ENCODE measurements at regions not wholly inside any gene's neighbourhood (a gene's known extent, or its start where the extent isn't known, plus 50 kb on each side); places are given as distances from the start of the nearest gene placed in this dataset.
A peak's percentile ranks its signal among the peaks of the same experiment; 100 is the strongest.
"Not testable (repeated sequence)": the region's sequence is repeated elsewhere in the genome, so short reads cannot be mapped to it uniquely, and the experiment has no call there.

DNA sequence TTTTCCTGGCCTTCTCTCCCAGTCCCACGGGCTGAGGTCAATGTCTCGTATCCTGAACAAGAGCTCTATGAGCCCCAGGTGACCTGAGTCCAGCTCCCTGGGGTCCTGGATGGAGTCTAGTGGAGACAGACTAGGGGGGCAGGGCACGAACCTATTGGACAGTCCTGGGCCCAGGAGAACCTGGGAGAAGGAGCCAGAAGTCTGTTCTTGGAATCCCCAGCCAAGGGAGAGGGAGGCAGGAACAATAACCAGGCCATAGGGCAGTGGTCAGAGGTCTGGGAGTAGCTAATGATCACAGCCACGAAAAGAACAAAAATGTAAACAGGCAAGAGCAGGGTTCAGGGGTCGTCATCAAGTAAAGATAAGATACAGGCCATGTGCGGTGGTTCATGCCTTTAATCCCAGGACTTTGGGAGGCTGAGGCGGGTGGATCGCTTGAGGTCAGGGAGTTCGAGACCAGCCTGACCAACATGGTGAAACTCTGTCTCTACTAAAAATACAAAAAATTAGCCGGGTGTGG, 60.8 kb downstream of the COPRS start:
- no peak for DNase-seq

GRCh38 chr17:31795941-31796340, 63.1 kb downstream of the COPRS start:
- not testable (repeated sequence) for DNase-seq

DNA sequence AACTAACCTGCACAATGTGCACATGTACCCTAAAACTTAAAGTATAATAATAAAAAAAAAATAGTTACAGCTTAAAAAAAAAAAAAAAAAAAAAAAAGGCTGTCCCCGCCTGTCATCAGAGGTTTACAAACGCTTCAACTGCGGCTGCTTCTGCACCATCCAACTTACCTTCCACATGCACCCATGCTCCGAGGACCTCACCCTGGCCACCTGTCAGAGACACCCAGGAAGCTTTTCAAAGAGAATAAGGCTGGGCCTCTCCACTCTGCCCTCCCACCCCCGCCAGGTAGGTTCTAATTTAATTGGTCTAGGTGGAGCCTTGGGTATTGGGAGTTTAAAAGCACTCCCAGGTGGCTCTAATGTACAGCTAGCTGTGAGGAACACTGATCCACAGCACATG, 64.9 kb downstream of the COPRS start:
- DNase-seq: no peak

DNA sequence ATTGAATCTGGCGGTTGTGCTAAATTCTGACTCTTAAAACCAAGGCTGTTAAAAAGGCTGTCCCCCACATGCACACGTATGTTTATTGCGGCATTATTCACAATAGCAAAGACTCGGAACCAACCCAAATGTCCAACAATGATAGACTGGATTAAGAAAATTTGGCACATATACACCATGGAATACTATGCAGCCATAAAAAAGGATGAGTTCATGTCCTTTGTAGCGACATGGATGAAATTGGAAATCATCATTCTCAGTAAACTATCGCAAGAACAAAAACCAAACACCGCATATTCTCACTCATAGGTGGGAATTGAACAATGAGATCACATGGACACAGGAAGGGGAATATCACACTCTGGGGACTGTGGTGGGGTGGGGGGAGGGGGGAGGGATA, 65.4 kb downstream of the COPRS start:
- DNase-seq: not testable (repeated sequence)

- no peak for DNase-seq
Measured at GRCh38 chr17:31792007-31792585, 66.9 kb downstream of the COPRS start.

GRCh38 chr17:31789707-31790505, 69.1 kb downstream of the COPRS start:
- DNase-seq: no peak

- peak; percentile 22 for DNase-seq
Measured at GRCh38 chr17:31788956-31789355, 70.1 kb downstream of the COPRS start.

DNA sequence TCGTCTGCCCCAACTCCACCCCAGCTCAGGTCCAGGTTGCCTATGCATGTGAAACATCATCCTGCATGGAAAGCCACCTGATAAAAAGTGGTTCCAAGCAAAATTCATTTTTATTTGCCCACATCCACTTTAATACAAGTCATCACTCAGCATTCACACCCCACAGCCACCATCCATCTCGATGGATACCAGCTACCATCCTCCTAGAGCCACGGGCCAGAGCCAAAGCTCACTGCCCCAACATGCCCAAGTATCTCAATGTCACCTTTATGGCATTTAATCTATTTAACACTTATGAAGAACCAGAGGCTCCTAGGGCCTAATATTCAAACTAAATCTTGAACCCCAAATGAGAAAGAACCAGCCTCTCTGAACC, 70.5 kb downstream of the COPRS start:
- no peak for DNase-seq

DNA sequence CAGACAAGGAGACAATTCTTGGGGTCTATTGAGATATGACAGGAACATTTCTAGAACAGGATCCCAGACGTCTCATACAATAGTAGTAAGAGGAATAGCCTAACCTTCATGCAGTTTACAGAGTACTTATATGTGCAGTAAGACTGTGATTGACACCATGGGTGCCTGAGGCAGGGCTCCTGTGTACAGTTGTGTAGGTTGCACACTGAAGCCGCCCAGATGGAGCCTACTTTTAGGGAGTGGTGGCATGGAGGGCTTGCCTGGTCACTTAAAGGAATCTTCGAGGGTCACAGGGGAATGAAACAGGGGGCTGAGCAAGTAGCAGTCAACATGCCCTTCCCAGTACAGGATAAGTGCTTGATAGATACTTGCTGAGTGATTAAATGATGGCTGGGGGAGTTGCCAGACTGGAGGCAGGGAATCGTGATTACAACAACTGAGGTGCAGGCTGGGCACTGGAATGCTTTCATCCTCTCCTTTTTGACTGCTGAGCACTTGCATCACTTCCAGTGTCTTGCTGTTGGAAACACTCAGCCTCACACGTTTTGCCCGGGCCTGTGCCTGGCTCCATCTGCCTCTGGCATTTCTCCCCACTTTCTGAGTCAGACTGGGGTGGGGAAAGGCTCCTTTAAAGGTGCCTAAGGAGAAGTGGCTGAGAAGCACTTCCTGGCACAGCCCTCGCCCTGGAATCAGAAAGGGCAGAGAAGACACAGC, 71.0 kb downstream of the COPRS start:
- DNase-seq: peak; percentile 81

GRCh38 chr17:31786796-31787481, 72.1 kb downstream of the COPRS start:
- no peak for DNase-seq

DNA sequence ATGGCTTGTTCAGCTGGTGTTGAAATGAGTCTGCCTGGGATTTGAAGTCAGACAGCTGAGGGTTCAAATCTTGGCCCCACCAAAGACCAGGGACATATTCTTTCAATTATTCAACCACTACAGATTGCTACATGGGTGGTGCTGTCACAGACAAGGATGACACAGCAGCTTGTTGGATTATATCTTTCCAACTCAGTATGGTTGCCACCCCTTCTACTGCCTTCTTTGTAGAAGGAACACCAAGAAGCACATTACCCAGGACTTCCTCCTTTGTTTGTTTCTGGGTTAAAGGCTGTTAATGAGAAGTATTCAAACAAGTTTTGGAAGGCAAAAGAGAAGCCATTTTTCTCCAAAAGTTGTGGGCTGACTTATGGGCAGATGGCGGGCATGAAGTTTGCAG, 78.6 kb downstream of the COPRS start:
- DNase-seq: no peak

- peak; percentile 35 for DNase-seq
Measured at GRCh38 chr17:31778523-31778922, 80.5 kb downstream of the COPRS start.

GRCh38 chr17:31771328-31771727, 87.7 kb downstream of the COPRS start:
- not testable (repeated sequence) for DNase-seq

DNA sequence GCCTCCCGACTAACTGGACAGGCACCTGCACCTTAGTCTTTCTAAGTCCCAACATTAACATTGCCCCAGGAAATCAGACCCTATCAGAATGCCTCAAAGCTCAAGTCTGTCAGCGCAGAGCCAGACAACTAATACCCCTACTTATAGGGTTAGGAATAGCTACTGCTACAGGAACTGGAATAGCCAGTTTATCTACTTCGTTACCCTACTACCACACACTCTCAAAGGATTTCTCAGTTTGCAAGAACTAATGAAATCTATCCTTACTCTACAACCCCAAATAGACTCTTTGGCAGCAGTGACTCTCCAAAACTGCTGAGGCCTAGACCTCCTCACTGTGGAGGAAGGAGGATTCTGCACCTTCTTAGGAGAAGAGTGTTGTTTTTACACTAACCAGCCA, 88.5 kb downstream of the COPRS start:
- DNase-seq: not testable (repeated sequence)

DNA sequence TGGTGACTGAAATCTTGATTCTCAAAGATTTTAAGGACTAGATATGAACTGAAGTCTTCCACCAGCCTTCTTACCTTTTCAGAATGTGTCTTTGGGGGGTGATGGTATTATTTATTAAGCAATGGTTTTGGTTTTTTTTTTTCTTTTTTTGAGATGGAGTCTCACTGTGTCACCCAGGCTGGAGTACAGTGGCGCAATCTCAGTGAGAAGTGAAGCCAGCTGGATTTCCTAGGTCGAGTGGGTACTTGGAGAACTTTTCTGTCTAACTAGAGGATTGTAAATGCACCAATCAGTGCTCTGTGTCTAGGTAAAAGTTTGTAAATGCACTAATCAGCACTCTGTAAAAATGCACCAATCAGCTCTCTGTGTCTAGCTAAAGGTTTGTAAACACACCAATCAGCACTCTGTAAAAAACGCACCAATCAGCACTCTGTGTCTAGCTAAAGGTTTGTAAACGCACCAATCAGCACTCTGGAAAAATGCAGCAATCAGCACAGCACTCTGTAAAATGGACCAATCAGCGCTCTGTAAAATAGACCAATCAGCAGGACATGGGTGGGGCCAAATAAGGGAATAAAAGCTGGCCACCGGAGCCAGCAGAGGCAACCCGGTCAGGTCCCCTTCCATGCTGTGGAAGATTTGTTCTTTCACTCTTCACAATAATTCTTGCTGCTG, 97.1 kb downstream of the COPRS start:
- not testable (repeated sequence) for DNase-seq

DNA sequence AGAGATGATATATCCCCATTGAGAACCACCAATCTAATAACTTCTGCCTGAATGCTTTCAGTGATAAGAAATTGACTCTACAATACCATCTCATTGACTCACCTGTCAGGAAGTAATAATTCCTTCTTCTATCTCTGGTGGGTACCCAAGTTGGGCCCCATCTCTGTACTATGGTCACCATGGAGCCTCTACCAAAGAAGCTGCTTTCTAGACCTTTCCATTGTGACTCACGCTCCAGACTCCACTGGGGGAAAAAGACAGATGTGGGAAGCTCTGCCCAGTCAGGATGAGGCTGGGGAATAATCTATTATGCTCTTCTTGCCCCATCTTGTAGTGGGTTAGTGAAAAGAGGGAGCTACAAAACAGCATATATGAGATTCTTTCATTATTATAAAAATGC, 100.4 kb downstream of the COPRS start:
- DNase-seq: no peak

- no peak for DNase-seq
Measured at GRCh38 chr17:31757097-31757496, 101.9 kb downstream of the COPRS start.

- peak; percentile 87 for DNase-seq
Measured at GRCh38 chr17:31754239-31754945, 104.7 kb downstream of the COPRS start.

DNA sequence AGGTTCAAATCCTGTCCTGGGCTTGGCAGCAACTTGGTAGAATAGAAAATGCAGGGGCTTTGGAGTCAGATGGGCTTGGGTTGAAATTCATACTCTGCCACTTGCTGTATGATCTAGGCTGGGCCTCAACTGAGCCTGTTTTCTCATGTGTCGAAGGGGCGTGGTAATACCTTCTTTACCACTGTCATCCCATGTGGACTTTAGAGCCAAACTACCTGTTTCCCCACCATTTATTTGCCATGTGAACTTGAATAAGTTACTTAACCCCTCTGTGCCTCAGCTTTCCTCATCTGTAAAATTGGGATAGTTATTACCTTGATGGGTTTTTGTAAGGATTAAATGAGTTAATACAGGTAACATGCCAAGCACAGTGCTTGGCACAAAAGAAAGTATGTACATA, 106.0 kb downstream of the COPRS start:
- DNase-seq: no peak

DNA sequence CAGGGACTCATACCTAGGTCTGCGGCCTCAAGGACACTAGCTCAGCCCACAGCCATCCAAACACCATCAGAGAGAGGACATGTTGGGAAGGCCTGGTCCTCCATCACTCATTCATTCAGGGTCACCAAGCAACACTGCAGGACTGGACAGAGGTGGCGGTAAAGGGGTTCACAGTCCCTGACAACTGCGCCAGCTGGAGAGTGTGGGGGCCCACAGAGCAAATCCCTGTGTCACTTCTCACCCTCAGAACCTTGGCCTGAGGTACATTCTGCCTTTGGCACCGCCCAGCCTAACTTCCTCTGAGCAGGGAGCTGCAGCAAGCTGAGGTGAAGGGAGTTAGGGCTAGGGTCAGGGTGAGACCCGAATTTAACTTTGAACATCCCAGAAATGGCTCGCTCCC, 106.5 kb downstream of the COPRS start:
- DNase-seq: no peak

GRCh38 chr17:31750578-31750977, 108.5 kb downstream of the COPRS start:
- no peak for DNase-seq

- no peak for DNase-seq
Measured at GRCh38 chr17:31748881-31749280, 110.2 kb downstream of the COPRS start.

All from fibroblast of skin of back (primary cell).